Effector CD4-positive, alpha-beta T cell (primary cell): ENCODE measurements at regions not wholly inside any gene's neighbourhood (a gene's known extent, or its start where the extent isn't known, plus 50 kb on each side); places are given as distances from the start of the nearest gene placed in this dataset.
"Not testable (repeated sequence)": the region's sequence is repeated elsewhere in the genome, so short reads cannot be mapped to it uniquely, and the experiment has no call there.

ENCODE experiments used
- DNase-seq: peaks from one replicate; pipeline ENCODE4 v3.0.0-alpha.2; 2020

DNA sequence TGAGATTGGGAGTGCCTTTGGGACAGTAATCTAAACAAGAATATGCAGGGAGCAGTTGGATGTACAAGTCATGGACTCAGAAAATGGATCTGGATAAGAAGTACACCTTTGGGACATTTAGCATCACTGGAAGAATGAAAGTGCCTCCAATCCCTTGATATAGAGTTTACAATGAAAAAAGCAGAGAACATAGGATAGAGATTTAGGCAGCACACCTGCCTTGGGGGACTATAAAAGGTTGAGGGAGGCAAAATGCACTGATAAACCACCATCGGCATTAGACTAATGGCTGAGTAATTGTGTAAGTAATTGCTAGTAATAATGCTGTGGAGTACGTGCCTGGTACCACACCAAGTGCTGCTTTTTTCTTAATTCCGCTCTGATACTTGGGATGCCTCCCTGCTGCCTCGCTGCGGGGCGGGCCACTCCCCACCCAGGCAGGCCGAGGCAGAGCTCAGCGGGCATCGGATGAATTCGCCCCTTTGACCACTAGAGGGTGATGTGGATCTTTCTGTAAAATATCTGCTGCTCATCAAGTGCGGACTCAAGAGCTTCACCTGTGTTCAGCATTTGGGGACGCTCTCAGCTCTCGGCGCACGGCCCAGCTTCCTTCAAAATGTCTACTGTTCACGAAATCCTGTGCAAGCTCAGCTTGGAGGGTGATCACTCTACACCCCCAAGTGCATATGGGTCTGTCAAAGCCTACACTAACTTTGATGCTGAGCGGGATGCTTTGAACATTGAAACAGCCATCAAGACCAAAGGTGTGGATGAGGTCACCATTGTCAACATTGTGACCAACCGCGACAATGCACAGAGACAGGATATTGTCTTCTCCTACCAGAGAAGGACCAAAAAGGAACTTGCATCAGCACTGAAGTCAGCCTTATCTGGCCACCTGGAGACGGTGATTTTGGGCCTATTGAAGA lies 99.9 kb downstream of the ANKRD18B start:
- DNase-seq: peak; percentile 51

DNA sequence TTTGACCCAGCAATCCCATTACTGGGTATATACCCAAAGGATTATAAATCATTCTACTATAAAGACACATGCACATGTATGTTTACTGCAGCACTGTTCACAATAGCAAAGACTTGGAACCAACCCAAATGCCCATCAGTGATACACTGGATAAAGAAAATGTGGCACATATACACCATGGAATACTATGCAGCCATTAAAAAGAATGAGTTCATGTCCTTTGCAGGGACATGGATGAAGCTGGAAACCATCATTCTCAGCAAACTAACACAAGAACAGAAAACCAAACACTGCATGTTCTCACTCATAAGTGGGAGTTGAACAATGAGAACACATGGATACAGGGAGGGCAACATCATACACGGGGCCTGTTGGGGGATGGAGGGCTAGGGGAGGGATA lies 104.3 kb downstream of the ANKRD18B start:
- DNase-seq: not testable (repeated sequence)

DNA sequence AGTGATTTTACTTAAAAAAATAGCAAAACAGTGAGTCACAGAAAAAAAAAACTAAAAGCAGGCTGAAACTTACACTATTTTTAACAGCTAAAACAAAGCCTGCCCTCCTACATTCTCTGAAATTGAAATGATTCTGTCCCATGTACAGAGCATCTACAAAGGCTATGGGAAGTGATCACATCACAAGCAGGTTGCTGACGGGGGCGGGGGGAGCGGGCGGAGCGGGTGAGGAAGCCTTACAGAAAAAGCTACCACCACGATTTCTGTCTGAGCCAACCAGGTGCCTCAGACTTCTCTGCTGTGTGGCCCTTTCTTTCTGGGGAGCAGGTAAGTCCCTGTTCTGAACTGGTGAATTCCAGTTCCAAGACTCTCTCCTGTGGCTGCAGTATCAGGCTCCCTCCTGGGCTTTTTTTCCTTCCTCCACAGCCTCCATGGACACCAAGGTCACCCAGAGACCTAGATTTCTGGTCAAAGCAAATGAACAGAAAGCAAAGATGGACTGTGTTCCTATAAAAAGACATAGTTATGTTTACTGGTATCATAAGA lies 104.9 kb downstream of the ANKRD18B start:
- DNase-seq: no peak

DNA sequence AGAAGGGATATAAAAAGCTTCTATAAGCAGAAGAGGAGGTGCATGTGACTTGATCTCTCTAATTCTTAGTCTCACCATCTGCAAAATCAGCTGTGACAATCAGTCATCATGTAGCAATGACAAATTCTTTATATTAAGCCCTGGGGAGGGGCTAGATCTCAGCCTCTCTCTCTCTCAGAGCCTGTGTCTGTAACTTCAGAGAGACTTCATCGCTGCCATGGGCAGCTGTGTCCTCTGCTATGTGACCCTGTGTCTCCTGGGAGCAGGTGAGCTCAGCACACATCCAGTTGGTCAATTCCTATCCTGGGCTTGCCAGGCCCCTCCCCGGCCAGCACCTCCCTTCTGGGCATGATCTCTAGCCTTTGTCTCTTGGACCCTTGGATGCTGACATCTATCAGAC lies 109.6 kb downstream of the ANKRD18B start:
- DNase-seq: no peak

DNA sequence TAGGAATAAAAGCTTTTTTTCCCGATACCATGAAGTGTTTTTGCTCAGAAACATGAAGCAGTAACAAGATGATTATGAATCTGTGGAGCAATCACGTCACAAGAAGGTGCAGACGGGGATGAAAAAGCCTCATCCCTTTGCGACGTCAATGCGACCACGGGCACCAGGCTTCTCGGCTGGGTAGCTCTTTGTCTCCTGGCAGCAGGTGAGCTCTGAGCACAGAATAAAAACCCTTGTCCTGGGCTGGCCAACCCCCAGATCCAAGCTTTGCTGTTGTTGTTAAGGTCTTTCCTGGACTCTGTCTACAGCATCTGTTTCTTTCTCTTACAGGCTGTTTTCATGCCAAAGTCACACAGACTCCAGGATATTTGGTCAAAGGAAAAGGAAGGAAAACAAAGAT lies 113.8 kb downstream of the ANKRD18B start:
- no peak for DNase-seq

DNA sequence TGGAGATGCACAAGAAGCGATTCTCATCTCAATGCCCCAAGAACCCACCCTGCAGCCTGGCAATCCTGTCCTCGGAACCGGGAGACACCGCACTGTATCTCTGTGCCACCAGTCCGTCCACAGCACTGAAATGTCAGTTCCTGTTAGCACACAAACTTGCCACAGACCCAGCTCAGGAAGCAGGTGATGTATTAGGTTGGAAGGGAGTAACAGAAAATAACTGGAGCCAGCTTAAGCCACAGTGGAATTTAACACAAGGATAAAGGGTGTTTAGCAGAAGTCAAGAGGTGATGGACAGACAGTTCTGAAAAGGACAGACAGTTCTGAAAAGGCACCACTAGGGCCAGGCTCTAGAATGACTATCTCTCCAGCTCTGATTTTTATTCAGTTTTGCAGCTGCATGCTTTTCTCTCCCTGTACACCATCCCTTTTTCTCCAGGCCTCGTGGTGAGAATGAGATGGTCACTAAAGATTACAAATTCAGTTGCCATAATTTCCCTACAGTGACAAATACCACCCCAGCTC lies 114.4 kb downstream of the ANKRD18B start:
- no peak for DNase-seq

DNA sequence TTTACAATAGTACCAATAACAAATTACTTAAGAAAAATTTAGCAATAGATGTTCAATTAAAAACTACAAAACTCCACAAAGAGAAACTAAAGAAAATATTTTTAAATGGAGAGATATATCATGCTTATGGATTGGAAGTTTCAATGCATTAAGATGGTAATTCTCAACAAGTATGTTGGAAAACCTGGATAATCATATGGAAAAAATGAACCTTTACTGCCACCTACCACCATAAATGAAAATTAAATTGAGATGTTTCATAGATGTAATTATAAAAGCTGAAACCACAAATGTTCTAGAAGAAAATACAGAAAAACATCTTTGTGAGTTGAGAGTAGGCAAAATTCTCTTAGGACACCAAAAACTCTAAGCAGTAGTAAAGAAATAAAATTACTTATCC lies 121.7 kb downstream of the ANKRD18B start:
- no peak for DNase-seq

DNA sequence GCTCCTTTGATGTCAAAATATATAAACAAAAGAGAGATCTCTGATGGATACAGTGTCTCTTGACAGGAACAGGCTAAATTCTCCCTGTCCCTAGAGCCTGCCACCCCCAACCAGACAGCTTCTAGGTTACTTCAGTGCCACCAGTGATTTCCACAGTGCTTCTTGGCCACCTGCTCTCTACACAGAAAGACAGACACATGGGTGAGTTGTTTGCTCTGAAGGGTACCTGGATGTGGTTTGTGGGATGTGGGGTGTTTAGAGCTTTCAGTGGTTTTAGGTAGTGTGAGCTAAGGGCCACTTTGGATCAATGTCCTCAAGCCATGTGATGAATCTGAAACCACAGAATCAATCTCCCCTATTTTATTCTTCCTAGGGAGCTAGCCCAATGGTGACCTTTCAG lies 125.4 kb downstream of the ANKRD18B start:
- no peak for DNase-seq

DNA sequence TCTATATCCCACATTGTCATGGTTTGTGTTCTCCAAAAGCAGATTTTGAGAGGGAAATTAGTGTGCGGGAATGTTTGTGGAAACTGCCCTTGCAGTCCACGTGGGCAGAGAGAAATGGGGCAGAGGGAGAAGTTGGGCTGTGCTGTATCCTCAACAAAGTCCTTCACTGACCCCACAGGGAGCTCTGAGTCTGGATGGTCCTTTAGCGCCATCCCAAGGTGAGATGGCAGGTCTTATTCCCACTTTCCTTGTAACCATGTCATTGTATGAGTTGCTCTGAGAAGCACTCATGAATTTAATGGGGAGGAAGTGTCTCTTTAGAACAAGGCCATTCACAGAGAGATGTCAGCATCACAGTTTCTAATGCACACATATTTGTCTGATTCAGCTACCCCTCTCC lies 127.1 kb downstream of the ANKRD18B start:
- DNase-seq: no peak

DNA sequence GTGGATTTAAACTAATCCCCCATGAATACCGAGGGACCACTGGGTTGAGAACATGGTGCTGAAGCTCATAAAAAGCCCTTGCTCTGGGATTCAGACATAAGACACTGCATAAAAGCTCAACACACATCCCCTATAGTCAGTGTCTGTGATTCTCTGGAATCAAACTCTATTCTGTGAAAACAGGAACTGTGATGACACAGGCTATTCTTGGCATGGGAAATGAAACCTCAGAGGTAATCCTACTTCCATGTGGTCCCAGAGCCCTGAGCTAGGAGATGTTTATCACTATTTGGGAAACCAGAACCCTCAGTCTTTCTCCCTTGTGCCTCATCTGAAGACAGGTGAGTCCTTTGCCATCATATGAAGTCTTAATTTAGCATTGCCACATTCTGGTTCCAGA lies 135.4 kb upstream of the PRSS3 start:
- no peak for DNase-seq

DNA sequence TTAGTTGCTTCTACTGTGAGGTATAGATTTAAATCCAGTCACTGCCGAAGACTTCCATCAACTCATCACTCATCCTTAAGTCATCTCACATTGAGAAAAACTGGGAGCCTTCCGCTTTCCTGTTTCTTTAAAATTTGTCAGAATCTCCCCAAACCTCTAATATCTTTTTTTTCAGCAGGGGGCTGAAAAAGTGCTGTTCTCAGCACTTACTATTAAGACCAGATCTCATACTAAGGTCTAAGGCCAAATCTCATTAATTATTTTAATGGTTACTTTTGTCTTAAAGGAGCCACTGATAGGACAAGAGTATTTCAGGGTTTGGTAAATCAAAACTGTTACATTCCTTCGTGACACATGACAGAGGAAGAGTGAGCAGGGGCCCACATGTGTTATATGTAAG lies 134.6 kb upstream of the PRSS3 start:
- no peak for DNase-seq

DNA sequence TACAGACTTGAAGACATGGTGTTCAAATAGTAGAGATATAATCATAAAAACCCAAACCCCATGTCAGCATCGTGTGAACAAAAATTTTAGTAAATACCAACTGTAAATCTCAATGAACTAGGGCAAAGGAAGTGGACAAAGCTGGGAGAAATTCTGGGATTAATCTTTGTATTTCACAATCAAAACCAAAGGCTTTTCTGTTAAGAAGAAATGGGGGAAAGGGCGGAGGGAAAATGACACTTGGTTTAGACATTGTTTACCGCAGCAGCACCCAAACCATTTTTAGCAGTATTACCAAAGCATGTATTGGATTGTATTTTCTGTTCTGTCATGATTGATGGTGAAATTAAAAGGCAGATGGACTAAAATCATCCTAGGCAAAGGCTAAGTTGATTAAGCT lies 134.2 kb upstream of the PRSS3 start:
- DNase-seq: no peak

DNA sequence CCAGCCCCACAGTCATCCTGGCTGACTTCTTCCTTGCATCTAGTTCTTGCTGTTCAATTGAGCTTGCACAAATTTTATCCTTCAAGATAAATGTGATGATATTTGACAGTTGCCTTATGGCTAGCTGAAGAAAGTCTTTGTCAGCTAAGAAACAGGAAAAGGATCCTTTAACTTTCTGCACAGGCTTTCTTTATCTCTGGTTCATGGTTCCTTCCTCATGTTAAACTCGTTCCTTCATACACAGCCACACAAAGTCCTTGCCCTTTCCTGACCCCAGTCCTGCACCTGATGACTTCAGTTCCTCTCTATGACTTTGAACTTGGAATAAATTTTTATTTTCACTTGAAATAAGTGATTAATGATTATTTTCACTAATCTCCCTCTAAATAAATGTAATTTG lies 132.5 kb upstream of the PRSS3 start:
- no peak for DNase-seq

DNA sequence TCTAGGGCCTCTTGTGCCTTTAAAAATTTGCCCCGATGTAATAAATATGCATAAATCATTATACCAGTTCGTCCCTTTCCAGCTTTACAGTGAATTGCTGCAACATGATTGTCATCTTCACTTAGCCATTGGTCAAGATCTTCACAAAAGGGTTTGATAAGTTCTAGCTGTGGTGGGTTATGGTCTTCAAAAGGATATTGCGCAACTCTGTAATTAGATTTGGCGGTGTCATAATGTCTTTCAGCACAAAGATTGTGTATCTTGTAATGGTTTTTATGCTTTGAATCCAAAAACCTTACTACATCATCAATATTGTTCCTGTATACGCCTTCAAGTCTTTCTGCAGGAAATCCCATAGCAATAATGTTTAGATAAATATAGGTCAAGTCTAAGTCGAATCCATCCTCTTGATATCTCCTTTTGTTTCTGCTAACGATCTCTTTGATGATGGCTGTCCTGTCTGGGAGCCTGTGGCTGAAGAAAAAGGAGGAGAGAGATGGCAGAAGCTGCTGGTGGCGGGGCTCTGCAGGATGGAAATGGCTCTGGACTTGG lies 119.1 kb upstream of the PRSS3 start:
- DNase-seq: not testable (repeated sequence)

DNA sequence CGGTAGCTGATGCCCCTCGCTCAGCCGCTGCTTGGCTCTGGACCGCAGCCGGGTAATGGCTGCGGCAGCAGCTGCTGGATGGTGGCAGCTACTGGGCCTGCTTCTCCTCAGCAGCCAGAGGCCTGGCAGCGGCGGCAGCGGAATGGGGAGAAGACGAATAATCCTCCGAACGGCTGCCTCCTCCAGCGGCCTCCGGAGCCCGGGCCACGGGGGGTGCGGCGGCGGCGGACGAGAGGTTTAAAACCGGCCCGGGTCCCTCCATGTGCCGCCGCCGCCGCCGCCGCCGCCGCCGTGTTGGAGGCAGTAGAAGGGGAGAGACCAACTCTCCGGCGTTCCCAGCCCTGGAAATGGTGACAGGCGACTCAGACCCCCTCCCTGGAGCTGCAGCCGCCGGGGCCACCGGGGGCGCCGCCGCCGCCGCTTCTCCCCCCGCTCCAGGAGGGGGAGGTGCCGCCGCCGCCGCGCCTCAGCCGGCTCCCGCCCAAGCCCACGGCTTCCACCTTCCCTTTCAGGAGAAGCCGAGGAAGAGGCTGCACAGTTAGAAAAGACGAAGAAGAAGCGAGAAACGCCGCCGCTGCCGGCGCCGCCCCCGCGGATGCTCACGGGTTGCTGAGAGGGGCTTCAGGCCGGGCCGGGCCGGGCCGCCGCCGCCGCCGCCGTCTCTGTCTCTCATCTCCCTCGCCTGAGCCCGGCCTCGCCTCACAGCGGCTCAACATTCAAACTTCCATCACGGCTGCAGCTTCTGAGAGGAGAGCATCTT lies 118.4 kb upstream of the PRSS3 start:
- peak; percentile 3 for DNase-seq

DNA sequence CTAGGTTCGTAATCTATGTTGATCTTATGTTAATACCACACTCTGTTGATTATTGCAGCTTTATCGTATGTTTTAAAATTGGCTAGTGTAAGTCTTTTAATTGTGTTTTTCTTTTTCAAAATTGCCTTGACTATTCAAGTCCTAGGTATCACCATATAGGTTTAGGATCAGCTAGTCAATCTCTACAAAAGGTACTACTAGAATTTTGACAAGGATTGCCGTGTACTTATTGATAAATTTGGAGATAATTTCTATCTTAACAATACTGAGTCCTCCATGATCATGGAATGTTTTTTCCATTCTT lies 117.9 kb upstream of the PRSS3 start:
- DNase-seq: no peak

DNA sequence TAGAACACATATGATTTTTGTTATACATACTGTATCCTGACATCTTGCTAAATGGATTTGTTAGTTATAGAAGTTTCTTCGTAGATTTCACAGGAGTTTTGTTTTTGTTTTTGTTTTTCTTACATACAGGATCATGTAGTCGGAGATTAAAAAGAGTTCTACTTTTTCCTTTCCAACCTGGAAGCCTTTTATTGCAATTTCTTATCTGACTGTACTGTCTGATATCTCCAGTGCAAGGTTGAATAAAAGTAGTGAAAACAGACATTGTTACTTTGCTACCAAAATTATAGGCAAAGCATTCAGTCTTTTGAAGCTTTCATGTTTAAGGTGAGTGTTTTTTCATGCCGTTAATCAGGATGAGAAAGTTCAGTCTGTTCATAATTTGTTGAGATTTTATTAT lies 117.4 kb upstream of the PRSS3 start:
- DNase-seq: no peak

DNA sequence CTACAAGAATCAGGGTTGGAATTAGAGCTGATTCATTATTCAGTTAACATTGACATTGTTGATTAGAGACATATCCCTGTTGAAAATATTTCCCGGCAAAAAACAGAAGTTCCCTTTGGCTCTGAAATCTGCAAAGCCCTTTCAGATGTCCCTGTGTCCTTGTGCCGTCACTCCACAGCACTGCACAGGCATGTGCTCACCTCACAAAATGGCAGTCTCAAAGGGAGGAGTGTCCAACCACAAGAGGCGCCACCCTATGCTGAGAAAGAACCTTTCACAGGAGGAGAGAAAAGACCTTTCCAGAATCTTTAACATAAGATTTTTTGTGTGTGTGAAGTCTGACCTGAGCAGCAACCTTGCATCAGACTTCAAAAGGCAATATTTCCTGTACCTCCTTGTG lies 112.8 kb upstream of the PRSS3 start:
- DNase-seq: no peak

DNA sequence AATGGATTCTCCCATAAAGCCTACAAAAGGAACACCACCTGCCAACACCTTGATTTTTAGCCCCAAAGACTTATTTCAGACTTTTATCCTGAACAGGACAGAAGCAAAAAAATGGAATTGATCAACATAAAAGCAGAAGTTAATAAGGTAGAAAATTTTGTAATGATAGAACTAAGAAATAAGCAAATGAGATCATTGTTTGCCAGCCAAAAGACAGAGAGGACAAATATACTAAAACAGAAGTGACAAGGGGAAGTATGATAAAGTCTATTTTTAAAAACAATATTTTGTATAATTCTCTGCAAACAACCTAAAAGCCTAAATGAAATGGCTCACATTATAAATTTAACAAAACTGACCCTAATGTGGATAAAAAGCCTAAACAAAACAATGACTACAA lies 110.5 kb upstream of the PRSS3 start:
- DNase-seq: no peak

DNA sequence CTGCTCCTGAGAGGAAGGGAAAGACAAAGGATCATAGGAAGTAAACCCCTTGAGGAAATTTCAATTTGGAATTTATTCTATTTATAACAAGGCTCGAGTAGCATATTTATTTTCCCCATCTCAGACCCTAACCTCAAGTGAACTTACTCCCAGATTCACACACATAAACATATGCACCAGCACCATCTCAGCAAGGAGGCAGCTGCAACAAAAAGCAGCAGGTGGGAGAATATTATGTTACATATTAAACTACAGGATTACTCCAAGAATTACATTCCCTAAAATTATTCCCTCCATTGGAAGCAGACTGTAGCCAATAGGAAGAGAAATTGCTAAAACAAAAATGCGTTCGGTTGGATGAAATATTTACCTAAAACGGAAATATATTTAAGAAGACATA lies 108.4 kb upstream of the PRSS3 start:
- no peak for DNase-seq

DNA sequence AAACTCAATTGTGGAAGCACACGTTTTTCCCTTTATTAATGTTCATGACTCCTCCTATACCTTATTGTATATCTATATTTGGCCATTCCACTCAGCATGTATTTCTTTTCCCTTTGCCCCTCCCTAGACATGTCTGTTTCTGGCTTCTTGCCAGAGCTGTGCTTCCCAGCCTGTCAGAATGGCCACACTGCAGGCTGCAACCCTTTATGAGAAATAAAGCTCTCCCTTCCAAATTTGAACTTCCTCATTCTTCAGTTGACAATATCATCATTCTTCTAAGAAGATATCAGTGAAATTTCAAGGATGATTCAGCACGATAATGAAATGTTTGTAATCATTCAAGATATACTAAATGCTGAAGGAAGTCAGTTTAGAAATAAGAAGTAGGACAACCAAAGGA lies 107.6 kb upstream of the PRSS3 start:
- DNase-seq: no peak

DNA sequence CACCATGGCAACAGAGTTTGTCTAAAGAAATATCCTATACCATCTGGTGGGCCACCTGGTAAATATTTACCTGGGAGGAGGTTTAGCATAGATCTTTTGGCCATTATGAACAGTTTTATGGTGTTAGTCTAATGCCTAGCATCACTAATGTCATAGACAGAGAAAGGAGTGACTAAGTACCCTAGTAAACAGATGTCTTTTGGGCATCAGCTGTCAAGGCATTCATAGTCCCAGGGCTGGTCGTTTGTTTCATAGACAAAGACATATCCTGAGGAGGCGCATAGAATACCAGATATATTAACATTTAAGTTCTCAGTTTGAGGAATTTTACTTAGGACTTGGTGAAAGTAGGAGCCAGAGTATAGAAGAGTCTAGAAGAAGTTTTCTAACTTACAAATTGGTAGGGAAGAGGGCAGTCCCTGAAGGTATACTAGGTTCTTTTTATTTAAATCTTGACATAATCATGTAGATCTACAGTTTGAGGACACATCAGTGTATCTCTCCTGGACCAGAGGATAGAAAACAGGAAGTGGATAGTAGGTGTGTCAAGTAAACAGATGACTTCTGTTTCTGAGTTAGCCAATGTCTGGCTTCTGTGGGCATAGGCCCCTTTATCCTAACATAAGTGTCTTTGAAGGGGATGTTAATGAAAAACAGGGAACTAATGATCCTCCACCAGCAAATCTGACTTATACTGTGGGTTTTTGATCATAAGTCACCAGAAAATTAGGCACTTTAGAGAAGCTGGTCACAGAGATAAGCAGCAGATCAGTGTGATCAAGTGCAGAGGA lies 105.0 kb upstream of the PRSS3 start:
- no peak for DNase-seq

DNA sequence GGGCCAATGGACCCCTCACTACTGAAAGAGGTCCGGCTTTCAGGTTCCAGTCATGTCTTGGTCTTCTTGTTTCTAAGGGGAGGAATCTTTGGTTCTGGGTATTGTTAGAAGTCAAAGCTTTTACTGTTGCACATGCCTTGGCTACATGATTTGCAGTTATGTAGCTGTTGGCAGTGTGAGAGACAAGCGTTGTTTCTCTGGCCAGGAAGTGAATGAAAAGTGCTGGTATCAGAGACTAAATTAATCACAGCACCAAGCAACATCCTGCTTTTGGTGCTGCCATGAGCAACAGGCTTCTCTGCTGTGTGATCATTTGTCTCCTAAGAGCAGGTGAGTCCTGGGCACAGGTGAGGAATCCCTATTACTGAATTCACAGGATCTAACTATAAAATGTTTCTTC lies 100.1 kb upstream of the PRSS3 start:
- no peak for DNase-seq
